Keratinocyte (primary cell): ENCODE measurements at regions not wholly inside any gene's neighbourhood (a gene's known extent, or its start where the extent isn't known, plus 50 kb on each side); places are given as distances from the start of the nearest gene placed in this dataset.

ENCODE experiments used
- EZH2 ChIP-seq: IDR thresholded peaks from one replicate; pipeline ENCODE4 v1.6.1; 2012; ENCODE audit warnings: inconsistent platforms, mild to moderate bottlenecking, low read length, moderate library complexity
- TF ChIP-seq, protein P1 (sequence below), 3 experiments: IDR thresholded peaks in 1 of 3; conservative IDR thresholded peaks in 1 of 3; optimal IDR thresholded peaks in 1 of 3; 2 replicates in 2 of 3; 3 replicates in 1 of 3; pipeline versions ENCODE3 to v1.5.1; 2011; ENCODE audit warnings: low read length in 3 of 3, mild to moderate bottlenecking in 3 of 3, moderate library complexity in 2 of 3, control low read depth in 1 of 3, inconsistent platforms in 1 of 3; ENCODE audit not compliant: insufficient read depth in 2 of 3; ENCODE audit errors: extremely low read depth in 1 of 3

DNA sequence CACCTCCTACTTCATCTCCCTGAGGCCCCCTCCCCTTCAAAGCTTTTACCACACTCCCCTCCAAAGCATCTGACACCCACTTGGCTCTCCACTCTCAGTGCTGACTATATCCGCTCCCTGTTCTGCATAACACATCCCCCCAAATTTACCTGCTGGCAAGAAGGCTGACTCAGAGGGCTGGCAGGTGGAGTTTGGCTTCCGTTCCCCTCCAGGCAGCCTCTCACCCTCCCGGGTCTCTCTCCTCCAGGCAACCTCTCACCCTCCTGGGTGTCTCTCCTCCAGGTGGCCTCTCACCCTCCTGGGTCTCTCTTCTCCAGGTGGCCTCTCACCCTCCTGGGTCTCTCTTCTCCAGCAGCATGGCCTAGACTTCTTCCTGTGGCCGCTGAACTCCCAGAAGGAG is 562.1 kb downstream of the NPHP4 start:
- TF ChIP-seq, protein P1, sequence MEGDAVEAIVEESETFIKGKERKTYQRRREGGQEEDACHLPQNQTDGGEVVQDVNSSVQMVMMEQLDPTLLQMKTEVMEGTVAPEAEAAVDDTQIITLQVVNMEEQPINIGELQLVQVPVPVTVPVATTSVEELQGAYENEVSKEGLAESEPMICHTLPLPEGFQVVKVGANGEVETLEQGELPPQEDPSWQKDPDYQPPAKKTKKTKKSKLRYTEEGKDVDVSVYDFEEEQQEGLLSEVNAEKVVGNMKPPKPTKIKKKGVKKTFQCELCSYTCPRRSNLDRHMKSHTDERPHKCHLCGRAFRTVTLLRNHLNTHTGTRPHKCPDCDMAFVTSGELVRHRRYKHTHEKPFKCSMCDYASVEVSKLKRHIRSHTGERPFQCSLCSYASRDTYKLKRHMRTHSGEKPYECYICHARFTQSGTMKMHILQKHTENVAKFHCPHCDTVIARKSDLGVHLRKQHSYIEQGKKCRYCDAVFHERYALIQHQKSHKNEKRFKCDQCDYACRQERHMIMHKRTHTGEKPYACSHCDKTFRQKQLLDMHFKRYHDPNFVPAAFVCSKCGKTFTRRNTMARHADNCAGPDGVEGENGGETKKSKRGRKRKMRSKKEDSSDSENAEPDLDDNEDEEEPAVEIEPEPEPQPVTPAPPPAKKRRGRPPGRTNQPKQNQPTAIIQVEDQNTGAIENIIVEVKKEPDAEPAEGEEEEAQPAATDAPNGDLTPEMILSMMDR (optimal IDR thresholded peaks at IDR 0.05 in 1 of 3, IDR thresholded peaks at IDR 0.05 in 1 of 3, conservative IDR thresholded peaks at IDR 0.05 in 1 of 3; ENCODE audit: extremely low read depth in 1 of 3, insufficient read depth in 2 of 3, low read length in 3 of 3): no peak
- TF ChIP-seq EZH2: no peak
